Endodermal cell (in vitro differentiated cells): ENCODE measurements at regions not wholly inside any gene's neighbourhood (a gene's known extent, or its start where the extent isn't known, plus 50 kb on each side); places are given as distances from the start of the nearest gene placed in this dataset.

Experiments
- DNase-seq: peaks from one replicate; pipeline ENCODE4 v3.0.0-alpha.2; 2017
- H3K27ac ChIP-seq: 2 replicates; pipeline ENCODE4 v1.5.1; 2013; ENCODE audit warnings: mild to moderate bottlenecking, low read depth, low read length, moderate library complexity
- H3K27me3 ChIP-seq: 2 replicates; pipeline ENCODE4 v1.6.1; 2013; ENCODE audit warnings: mild to moderate bottlenecking, low read length, moderate library complexity; ENCODE audit not compliant: insufficient read depth, control insufficient read depth, poor library complexity, severe bottlenecking
- H3K36me3 ChIP-seq: 2 replicates; pipeline ENCODE4 v1.7.0; 2013; ENCODE audit warnings: mild to moderate bottlenecking, low read length, moderate library complexity; ENCODE audit not compliant: control insufficient read depth, insufficient read depth
- H3K4me1 ChIP-seq: one replicate; pipeline ENCODE4 v1.7.0; 2013; ENCODE audit warnings: low read length; ENCODE audit not compliant: control insufficient read depth, insufficient read depth
- H3K4me3 ChIP-seq: 2 replicates; pipeline ENCODE4 v1.5.1; 2013; ENCODE audit warnings: mild to moderate bottlenecking, low read length, moderate library complexity
- H3K9ac ChIP-seq: 2 replicates; pipeline ENCODE4 v1.6.1; 2013; ENCODE audit warnings: mild to moderate bottlenecking, low read length, moderate library complexity; ENCODE audit not compliant: poor library complexity, severe bottlenecking; ENCODE audit errors: extremely low read depth
- H3K9me3 ChIP-seq: 2 replicates; pipeline ENCODE4 v1.6.1; 2013; ENCODE audit warnings: mild to moderate bottlenecking, low read length, moderate library complexity; ENCODE audit not compliant: control insufficient read depth
- H3K27ac Mint-ChIP-seq: 2 replicates; pipeline ENCODE4 v1.8.0; 2020; ENCODE audit warnings: mixed read lengths
- H3K27me3 Mint-ChIP-seq: 2 replicates; pipeline ENCODE4 v1.8.0; 2021; ENCODE audit warnings: mild to moderate bottlenecking, mixed read lengths; ENCODE audit not compliant: insufficient read depth
- H3K36me3 Mint-ChIP-seq: 2 replicates; pipeline ENCODE4 v1.8.0; 2020; ENCODE audit warnings: low read depth, mixed read lengths
- H3K4me1 Mint-ChIP-seq: 2 replicates; pipeline ENCODE4 v1.8.0; 2020; ENCODE audit warnings: mixed read lengths
- H3K4me3 Mint-ChIP-seq: 2 replicates; pipeline ENCODE4 v1.8.0; 2020; ENCODE audit warnings: mild to moderate bottlenecking, moderate library complexity, mixed read lengths
- H3K9me3 Mint-ChIP-seq: 2 replicates; pipeline ENCODE4 v1.8.0; 2020; ENCODE audit warnings: mild to moderate bottlenecking, mixed read lengths
- WGBS, 2 experiments: methylation state at CpG; one replicate each; pipeline versions ENCODE4 v1.1.5 to v1.1.7; 2013; ENCODE audit warnings: missing lambda C conversion rate in 2 of 2, mixed read lengths in 1 of 2; ENCODE audit not compliant: insufficient coverage in 1 of 2, insufficient read length in 1 of 2; 5-methylcytosine and 5-hydroxymethylcytosine counted together
- TF ChIP-seq, protein P1 (sequence below): fragments of 200-600 bp; sonication (generic); conservative IDR thresholded peaks from 2 replicates; pipeline ENCODE4 v1.5.0; 2021; ENCODE audit warnings: antibody characterized with exemption, mild to moderate bottlenecking

DNA sequence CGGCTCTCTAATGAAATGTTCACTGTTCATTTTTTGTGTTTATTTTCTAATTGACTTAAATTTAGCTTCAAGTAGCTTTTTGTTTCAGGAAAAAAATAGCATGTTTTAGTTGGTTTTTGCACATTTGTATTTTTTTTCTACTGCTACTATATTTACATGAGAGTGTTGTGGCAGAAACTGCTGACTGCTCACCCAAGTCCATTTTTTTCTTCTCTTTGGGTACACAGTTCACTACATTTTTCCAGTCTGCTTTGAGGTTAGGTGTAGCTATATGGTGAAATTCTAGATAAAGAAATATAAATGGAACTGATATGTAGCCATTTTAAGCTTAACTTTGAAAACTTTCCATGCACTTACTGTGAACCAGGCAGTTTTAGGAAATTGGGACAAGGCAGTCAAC lies 216.7 kb upstream of the C11orf87 start:
- no peak overlapping the region for H3K4me3 ChIP-seq
- H3K36me3 Mint-ChIP-seq = no peaks in the 10 kb centered on the region
- no peak overlapping the region for H3K9ac ChIP-seq
- H3K27ac ChIP-seq = no peak overlapping the region
- H3K4me1 ChIP-seq = no peaks in the 10 kb centered on the region
- no peak for DNase-seq
- no peaks in the 10 kb centered on the region for H3K27me3 ChIP-seq
- TF ChIP-seq, protein P1, sequence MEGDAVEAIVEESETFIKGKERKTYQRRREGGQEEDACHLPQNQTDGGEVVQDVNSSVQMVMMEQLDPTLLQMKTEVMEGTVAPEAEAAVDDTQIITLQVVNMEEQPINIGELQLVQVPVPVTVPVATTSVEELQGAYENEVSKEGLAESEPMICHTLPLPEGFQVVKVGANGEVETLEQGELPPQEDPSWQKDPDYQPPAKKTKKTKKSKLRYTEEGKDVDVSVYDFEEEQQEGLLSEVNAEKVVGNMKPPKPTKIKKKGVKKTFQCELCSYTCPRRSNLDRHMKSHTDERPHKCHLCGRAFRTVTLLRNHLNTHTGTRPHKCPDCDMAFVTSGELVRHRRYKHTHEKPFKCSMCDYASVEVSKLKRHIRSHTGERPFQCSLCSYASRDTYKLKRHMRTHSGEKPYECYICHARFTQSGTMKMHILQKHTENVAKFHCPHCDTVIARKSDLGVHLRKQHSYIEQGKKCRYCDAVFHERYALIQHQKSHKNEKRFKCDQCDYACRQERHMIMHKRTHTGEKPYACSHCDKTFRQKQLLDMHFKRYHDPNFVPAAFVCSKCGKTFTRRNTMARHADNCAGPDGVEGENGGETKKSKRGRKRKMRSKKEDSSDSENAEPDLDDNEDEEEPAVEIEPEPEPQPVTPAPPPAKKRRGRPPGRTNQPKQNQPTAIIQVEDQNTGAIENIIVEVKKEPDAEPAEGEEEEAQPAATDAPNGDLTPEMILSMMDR = no peak
- no peaks in the 10 kb centered on the region for H3K4me1 Mint-ChIP-seq
- H3K36me3 ChIP-seq = no peaks in the 10 kb centered on the region
- WGBS, 2 experiments = 100% methylated on average over 1 of the region's 1 CpG; no CpG with 5 or more reads in 1 of the 2 experiments
- no peak overlapping the region for H3K27ac Mint-ChIP-seq
- H3K9me3 Mint-ChIP-seq = peaks cover 15% of the 10 kb centered on the region
- no peaks in the 10 kb centered on the region for H3K9me3 ChIP-seq
- H3K27me3 Mint-ChIP-seq = no peaks in the 10 kb centered on the region
- H3K4me3 Mint-ChIP-seq = no peak overlapping the region

DNA sequence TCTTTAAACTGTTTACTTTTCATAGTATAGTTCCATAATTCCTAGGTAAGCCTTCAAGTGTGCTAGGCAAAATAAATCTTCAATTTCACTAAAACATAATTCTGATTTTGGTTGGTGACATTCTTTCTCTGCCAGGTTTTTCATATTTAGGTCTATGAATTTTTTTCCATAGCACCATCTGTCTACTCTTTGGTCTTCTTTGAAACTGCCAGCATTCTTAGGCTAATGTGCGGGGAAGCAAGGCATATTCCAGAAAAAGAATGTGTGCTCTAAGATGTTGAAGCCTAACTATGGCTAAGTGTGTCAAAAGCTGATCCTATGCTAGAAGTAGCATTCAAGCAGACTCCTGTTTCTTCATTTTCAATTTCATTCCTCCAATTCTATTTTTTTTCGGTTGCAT lies 213.9 kb upstream of the C11orf87 start:
- Mint-ChIP-seq H3K27me3 (no peaks in the 10 kb centered on the region), H3K4me3 (no peak overlapping the region), H3K4me1 (no peaks in the 10 kb centered on the region), H3K27ac (no peak overlapping the region), H3K9me3 (peaks cover 20% of the 10 kb centered on the region), H3K36me3 (no peaks in the 10 kb centered on the region)
- Histone ChIP-seq H3K27me3 (no peaks in the 10 kb centered on the region), H3K4me3 (no peak overlapping the region), H3K9ac (no peak overlapping the region), H3K4me1 (no peaks in the 10 kb centered on the region), H3K27ac (no peak overlapping the region), H3K9me3 (no peaks in the 10 kb centered on the region), H3K36me3 (no peaks in the 10 kb centered on the region)
- TF ChIP-seq, protein P1 = no peak
- no peak for DNase-seq
- 60 to 75% methylated on average over 1 to 2 of the region's 2 CpGs for WGBS, 2 experiments

DNA sequence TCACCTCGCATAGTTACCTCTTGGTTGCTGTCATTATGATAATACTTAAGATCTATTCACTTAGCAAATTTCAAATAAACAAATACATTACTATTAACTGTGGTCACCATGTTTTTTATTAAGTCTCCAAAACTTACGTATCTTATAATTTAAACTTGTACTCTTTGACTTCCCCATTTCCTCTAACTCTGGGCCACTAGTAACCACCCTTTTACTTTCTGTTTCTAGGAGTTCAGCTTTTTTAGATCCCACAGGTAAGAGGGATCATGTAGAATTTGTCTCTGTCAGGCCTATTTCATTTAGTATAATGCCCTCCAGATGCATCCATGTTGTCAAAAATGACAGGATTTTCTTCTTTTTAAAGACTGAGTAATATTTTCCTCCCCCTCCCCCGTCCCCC lies 212.4 kb upstream of the C11orf87 start:
- Histone ChIP-seq H3K27me3 (no peaks in the 10 kb centered on the region), H3K4me1 (no peaks in the 10 kb centered on the region), H3K27ac (no peak overlapping the region), H3K4me3 (no peak overlapping the region), H3K36me3 (no peaks in the 10 kb centered on the region), H3K9me3 (no peaks in the 10 kb centered on the region), H3K9ac (no peak overlapping the region)
- no peak overlapping the region for H3K27ac Mint-ChIP-seq
- H3K27me3 Mint-ChIP-seq = no peaks in the 10 kb centered on the region
- no peak overlapping the region for H3K4me3 Mint-ChIP-seq
- 97 to 100% methylated on average over 2 of the region's 3 CpGs for WGBS, 2 experiments
- TF ChIP-seq, protein P1 = no peak
- H3K4me1 Mint-ChIP-seq = no peaks in the 10 kb centered on the region
- H3K9me3 Mint-ChIP-seq = peaks cover 20% of the 10 kb centered on the region
- no peaks in the 10 kb centered on the region for H3K36me3 Mint-ChIP-seq
- DNase-seq = no peak
